SK-N-SH (cell line): ENCODE measurements at regions not wholly inside any gene's neighbourhood (a gene's known extent, or its start where the extent isn't known, plus 50 kb on each side); places are given as distances from the start of the nearest gene placed in this dataset.

Experiments used
- CTCF ChIA-PET: fragments of 300-600, 350-600 bp; formaldehyde crosslinking; extraction: SDS; loops from one replicate; lab custom pipeline; 2021; lab: Yijun Ruan, JAX
- POLR2A ChIA-PET: fragments of 350-600 bp; sonication (Branson Sonifier 250); formaldehyde crosslinking; extraction: SDS; loops from one replicate; lab custom pipeline; 2020; ENCODE audit warnings: antibody characterized with exemption, inconsistent platforms; lab: Yijun Ruan, JAX
- DNase-seq: peaks from one replicate; pipeline ENCODE4 v3.0.0; 2012
- H2AFZ ChIP-seq: fragments of 200-600 bp; sonication (generic); 2 replicates; pipeline ENCODE4 v1.8.1; 2016; ENCODE audit warnings: antibody characterized with exemption, mild to moderate bottlenecking, low read depth
- H3F3A ChIP-seq: fragments of 200-600 bp; sonication (generic); replicated peaks from 2 replicates; pipeline ENCODE3; 2016; ENCODE audit warnings: antibody characterized with exemption, mild to moderate bottlenecking; ENCODE audit not compliant: insufficient read depth
- H3K27ac ChIP-seq, 2 experiments: fragments of 200-500 bp in 1 of 2; fragments of 200-600 bp in 1 of 2; sonication (Bioruptor generic) in 1 of 2; sonication (generic), shearing (Covaris generic) in 1 of 2; 2 replicates each; pipeline versions ENCODE4 v1.5.1 to v1.6.1; 2014 to 2016; ENCODE audit warnings: low read depth in 2 of 2, inconsistent platforms in 1 of 2, low read length in 1 of 2, mild to moderate bottlenecking in 1 of 2, mixed read lengths in 1 of 2
- H3K27me3 ChIP-seq: fragments of 200-600 bp; sonication (generic), shearing (Covaris generic); 2 replicates; pipeline ENCODE4 v1.6.1; 2016; ENCODE audit warnings: mixed run types; ENCODE audit not compliant: insufficient read depth
- H3K36me3 ChIP-seq, 2 experiments: fragments of 200-500 bp in 1 of 2; fragments of 200-600 bp in 1 of 2; sonication (Bioruptor generic) in 1 of 2; sonication (generic) in 1 of 2; replicated peaks in 1 of 2; 2 replicates each; pipeline versions ENCODE3 to v1.5.1; 2014 to 2016; ENCODE audit warnings: low read length in 1 of 2, mild to moderate bottlenecking in 1 of 2; ENCODE audit not compliant: insufficient read depth in 2 of 2, control insufficient read depth in 1 of 2
- H3K4me1 ChIP-seq, 2 experiments: fragments of 200-500 bp in 1 of 2; fragments of 200-600 bp in 1 of 2; sonication (Bioruptor generic) in 1 of 2; sonication (generic), shearing (Covaris generic) in 1 of 2; 2 replicates each; pipeline versions ENCODE4 v1.5.1 to v1.6.1; 2014 to 2016; ENCODE audit warnings: low read depth in 1 of 2, low read length in 1 of 2, mixed run types in 1 of 2; ENCODE audit not compliant: insufficient read depth in 2 of 2, control insufficient read depth in 1 of 2
- H3K4me2 ChIP-seq: fragments of 200-600 bp; sonication (generic), shearing (Covaris generic); 2 replicates; pipeline ENCODE4 v1.6.1; 2017; ENCODE audit warnings: mixed run types
- H3K4me3 ChIP-seq, 2 experiments: fragments of 200-500 bp in 1 of 2; fragments of 200-600 bp in 1 of 2; sonication (Bioruptor generic) in 1 of 2; sonication (generic), shearing (Covaris generic) in 1 of 2; 2 replicates each; pipeline versions ENCODE4 v1.5.1 to v1.8.1; 2014 to 2016; ENCODE audit warnings: low read depth in 2 of 2, inconsistent platforms in 1 of 2, low read length in 1 of 2, mild to moderate bottlenecking in 1 of 2, mixed read lengths in 1 of 2, moderate library complexity in 1 of 2
- H3K79me2 ChIP-seq: fragments of 200-600 bp; sonication (generic); 2 replicates; pipeline ENCODE4 v1.8.1; 2017; ENCODE audit warnings: mild to moderate bottlenecking; ENCODE audit not compliant: insufficient read depth
- H3K9ac ChIP-seq: fragments of 200-600 bp; sonication (generic); 2 replicates; pipeline ENCODE4 v1.6.1; 2017; ENCODE audit warnings: mixed run types
- H3K9me2 ChIP-seq: fragments of 200-600 bp; sonication (generic); 2 replicates; pipeline ENCODE4 v1.6.1; 2017; ENCODE audit warnings: mixed run types
- H3K9me3 ChIP-seq: fragments of 200-600 bp; sonication (generic); 2 replicates; pipeline ENCODE4 v1.6.1; 2017; ENCODE audit warnings: mixed run types, mild to moderate bottlenecking, moderate library complexity
- H4K20me1 ChIP-seq: fragments of 200-600 bp; sonication (generic); 2 replicates; pipeline ENCODE4 v1.6.1; 2017; ENCODE audit warnings: mild to moderate bottlenecking, mixed run types; ENCODE audit not compliant: insufficient read depth
- CHD2 ChIP-seq: fragments of 150-350 bp; IDR thresholded peaks from 2 replicates; pipeline ENCODE4 v1.6.1; 2018; ENCODE audit warnings: low read length; ENCODE audit not compliant: partially characterized antibody
- CTCF ChIP-seq: fragments of 200-600 bp; sonication (generic); IDR thresholded peaks from 2 replicates; pipeline ENCODE4 v1.6.1; 2017; ENCODE audit warnings: antibody characterized with exemption, mild to moderate bottlenecking, moderate library complexity
- GATA2 ChIP-seq: sonication (generic); formaldehyde crosslinking; IDR thresholded peaks from 2 replicates; pipeline ENCODE4 v1.5.0; 2020; ENCODE audit warnings: mild to moderate bottlenecking, missing genetic modification reagents
- IRF3 ChIP-seq: fragments of 150-350 bp; IDR thresholded peaks from 2 replicates; pipeline ENCODE4 v1.6.1; 2016; ENCODE audit warnings: mild to moderate bottlenecking, low read depth, low read length
- JUND ChIP-seq: IDR thresholded peaks from 2 replicates; pipeline ENCODE4 v1.4.0; 2012
- MAX ChIP-seq: IDR thresholded peaks from 2 replicates; pipeline ENCODE4 v1.4.0; 2012; ENCODE audit warnings: low read depth
- MEF2A ChIP-seq: IDR thresholded peaks from 2 replicates; pipeline ENCODE4 v1.4.0; 2012; ENCODE audit warnings: low read depth, borderline replicate concordance
- PBX3 ChIP-seq: IDR thresholded peaks from 2 replicates; pipeline ENCODE4; 2012
- RCOR1 ChIP-seq: fragments of 150-350 bp; IDR thresholded peaks from 2 replicates; pipeline ENCODE4 v1.6.1; 2017; ENCODE audit warnings: antibody characterized with exemption, low read length
- RXRA ChIP-seq: IDR thresholded peaks from 2 replicates; pipeline ENCODE4 v1.4.0; 2012; ENCODE audit warnings: low read depth, mild to moderate bottlenecking, borderline replicate concordance
- SIN3A ChIP-seq: IDR thresholded peaks from 2 replicates; pipeline ENCODE4 v1.6.1; 2012; ENCODE audit warnings: low read depth, mild to moderate bottlenecking, low read length, moderate library complexity, borderline replicate concordance
- USF2 ChIP-seq: fragments of 150-350 bp; IDR thresholded peaks from 2 replicates; pipeline ENCODE4 v1.6.1; 2017; ENCODE audit warnings: antibody characterized with exemption, low read length, low read depth, borderline replicate concordance
- WGBS: methylation state at CpG from one replicate; pipeline ENCODE4 v1.1.6; 2017; ENCODE audit warnings: low lambda C conversion rate; 5-methylcytosine and 5-hydroxymethylcytosine counted together

- H3K4me2 ChIP-seq, result no peak overlapping the region
- H3K27me3 ChIP-seq, result no peaks in the 10 kb centered on the region
- TF ChIP-seq IRF3, result no peak
- no peak for TF ChIP-seq RCOR1
- no peak for TF ChIP-seq GATA2 (CRISPR knock-in tag)
- TF ChIP-seq, all 33 proteins: peak for 0
- Histone ChIP-seq H3F3A (no peaks in the 10 kb centered on the region), H3K36me3 (no peaks in the 10 kb centered on the region), H3K79me2 (no peaks in the 10 kb centered on the region), H2AFZ (no peak overlapping the region), H3K9ac (no peak overlapping the region), H3K4me3 (no peak overlapping the region), H3K4me1 (peaks cover 0 to 18% of the 10 kb centered on the region in 2 experiments; a peak in 1 of 4 replicates), H4K20me1 (no peaks in the 10 kb centered on the region), H3K27ac (no peak overlapping the region), H3K9me3 (no peaks in the 10 kb centered on the region), H3K9me2 (no peaks in the 10 kb centered on the region)
- no peak for DNase-seq
- POLR2A ChIA-PET, result no interaction called here
- WGBS, result 59% methylated on average over 5 of the region's 5 CpGs
- CTCF ChIA-PET, result no interaction called here
These were observed 263.3 kb upstream of the MVB12B start for GRCh38 chr9:126063326-126063725.

GRCh38 chr9:126066131-126066530, 260.5 kb upstream of the MVB12B start:
- H3K36me3 ChIP-seq, result no peaks in the 10 kb centered on the region
- H3K27me3 ChIP-seq, result no peaks in the 10 kb centered on the region; the same call in 1 of the 2 replicates
- H4K20me1 ChIP-seq, result no peaks in the 10 kb centered on the region
- no peak overlapping the region for H3K4me3 ChIP-seq
- no peak overlapping the region for H3K4me2 ChIP-seq
- no peaks in the 10 kb centered on the region for H3K9me2 ChIP-seq
- TF ChIP-seq RCOR1 (no peak), MAX (no peak), JUND (no peak), CHD2 (no peak), SIN3A (no peak), CTCF (no peak), MEF2A (no peak), RXRA (no peak), USF2 (no peak), PBX3 (no peak)
- H3F3A ChIP-seq, result no peaks in the 10 kb centered on the region
- H3K9ac ChIP-seq, result no peak overlapping the region
- DNase-seq, result no peak
- H3K4me1 ChIP-seq, result peaks cover 0 to 6% of the 10 kb centered on the region in 2 experiments; a peak in 1 of 4 replicates
- ChIA-PET POLR2A (no interaction called here), CTCF (no interaction called here)
- H2AFZ ChIP-seq, result no peak overlapping the region
- no peaks in the 10 kb centered on the region for H3K9me3 ChIP-seq
- no peaks in the 10 kb centered on the region for H3K79me2 ChIP-seq
- 39% methylated on average over 2 of the region's 6 CpGs for WGBS
- no peak overlapping the region for H3K27ac ChIP-seq
